CD1c-positive myeloid dendritic cell (primary cell): ENCODE measurements at regions not wholly inside any gene's neighbourhood (a gene's known extent, or its start where the extent isn't known, plus 50 kb on each side); places are given as distances from the start of the nearest gene placed in this dataset.

Experiments used
- DNase-seq: peaks from one replicate; pipeline ENCODE4 v3.0.0-alpha.2; 2016; ENCODE audit errors: extremely low spot score

DNA sequence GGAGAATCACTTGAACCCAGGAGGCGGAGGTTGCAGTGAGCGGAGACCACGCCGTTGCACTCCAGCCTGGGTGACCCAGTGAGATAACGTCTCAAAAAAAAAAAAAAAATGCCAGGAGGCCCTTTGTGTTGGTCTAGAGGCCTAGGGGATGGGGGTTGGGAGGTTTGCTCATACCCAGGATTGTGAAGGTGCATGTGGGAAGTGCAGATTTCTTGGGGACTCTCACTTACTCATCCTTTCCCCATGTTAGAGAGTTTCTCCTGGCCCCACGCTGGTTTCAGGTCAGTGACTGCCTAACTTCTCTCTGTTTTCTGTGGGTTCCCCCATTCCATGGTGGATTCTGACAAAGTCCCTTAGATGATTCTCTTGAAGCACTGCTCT lies 471.5 kb upstream of the CNTNAP2 start:
- DNase-seq, result no peak

DNA sequence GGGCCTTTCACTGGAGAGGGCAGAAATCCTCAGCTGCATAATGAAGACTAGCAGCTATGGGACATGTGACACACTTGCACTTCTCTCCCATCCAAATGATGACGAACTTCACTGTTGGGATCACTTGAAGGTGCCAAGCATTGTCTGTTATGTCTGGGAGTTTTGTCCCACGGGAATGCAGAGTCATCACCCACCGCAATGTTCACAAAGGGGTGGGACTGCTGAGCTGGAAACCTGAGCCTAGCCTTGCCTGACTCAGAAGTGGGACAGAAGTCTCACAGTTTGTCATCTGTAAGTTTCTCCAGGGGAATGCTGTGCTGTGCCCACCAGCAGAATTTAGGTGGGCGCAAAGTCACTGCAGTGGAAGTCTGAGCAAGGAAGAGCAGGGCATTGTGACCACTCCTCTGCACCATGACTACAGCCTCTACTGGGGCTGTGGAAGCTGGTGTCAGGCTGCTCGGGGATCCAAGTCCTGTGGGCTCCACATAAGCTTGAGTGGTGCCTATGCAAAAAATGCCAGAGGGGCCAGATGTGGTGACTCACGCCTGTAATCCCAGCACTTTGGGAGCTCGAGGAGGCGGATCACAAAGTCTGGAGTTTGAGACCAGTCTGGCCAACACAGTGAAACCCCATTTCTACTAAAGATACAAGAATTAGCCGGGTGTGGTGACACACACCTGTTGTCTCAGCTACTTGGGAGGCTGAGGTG lies 472.0 kb upstream of the CNTNAP2 start:
- DNase-seq, result no peak

DNA sequence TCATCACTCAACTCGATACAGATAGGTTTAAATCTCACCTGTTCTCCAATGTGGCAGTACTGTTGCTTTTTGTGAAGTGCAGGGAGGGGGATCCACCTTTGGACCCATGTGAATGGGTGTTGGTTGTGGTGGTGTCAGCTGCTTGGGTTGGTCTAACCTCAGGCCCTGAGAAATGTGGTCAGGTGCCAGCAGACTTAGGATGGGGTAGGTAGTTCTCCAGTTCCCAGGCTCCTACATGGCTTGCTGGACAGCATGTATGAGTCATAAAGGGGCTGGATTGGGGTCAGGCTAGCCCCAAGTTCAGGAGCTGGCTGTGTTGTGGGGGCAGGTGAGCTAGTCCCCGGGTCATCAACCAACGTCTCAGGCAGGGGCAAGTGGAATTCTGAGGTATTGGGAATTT lies 472.6 kb upstream of the CNTNAP2 start:
- no peak for DNase-seq

DNA sequence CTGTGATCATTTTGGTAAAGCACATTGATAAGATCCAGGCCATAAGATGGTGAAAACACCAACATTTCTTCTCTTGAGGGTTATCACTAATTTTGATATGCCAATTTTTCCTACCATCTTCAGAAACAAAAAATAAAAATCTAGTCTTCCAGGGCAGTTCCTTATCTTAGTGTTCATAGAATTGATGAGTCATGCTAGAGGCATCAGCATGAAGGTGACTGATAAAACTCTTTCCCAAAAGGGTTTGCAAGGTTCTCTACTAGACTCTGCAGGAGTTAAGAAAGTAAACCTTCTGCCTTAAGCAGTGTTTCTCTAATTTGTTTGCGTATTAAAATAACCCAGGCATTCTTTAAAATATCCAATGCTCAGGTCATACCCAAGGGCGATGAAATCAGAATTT lies 483.1 kb upstream of the CNTNAP2 start:
- no peak for DNase-seq

DNA sequence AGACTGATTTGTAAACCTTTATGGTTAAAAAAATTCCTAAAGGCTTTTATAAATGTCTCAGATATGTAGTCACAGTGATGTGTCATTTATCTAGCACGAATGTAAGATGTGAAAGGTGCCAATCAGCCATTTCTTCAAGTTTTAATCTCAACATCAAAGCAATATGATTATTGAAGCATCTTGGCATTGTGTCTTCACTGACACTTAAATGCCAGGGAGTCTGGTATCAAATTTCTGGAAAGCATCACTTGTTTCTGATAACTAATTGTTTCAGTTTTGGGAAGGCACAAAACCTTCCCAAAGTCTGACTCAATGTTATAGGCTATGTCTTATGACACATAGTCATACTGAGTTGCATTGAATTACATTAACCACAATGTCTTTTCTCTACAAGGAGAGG lies 492.0 kb upstream of the CNTNAP2 start:
- no peak for DNase-seq

DNA sequence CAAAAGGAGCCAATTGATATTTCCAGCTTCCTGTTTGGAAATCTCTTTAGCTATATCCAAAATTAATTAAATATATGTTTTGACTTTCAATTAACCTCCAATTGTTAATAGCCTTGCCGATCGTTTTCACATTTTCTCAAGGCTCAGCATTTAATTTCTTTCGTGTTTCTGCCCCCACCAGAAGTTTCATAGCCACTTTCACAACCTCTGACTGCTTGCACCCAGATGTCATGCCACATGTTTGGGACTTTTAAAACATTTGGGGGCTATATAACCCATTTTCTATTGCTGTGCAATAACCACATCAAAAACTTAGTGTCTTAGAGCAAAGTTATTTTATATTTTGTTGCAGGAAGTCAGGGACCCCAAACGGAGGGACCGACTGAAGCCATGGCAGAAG lies 510.6 kb upstream of the CNTNAP2 start:
- DNase-seq, result no peak

DNA sequence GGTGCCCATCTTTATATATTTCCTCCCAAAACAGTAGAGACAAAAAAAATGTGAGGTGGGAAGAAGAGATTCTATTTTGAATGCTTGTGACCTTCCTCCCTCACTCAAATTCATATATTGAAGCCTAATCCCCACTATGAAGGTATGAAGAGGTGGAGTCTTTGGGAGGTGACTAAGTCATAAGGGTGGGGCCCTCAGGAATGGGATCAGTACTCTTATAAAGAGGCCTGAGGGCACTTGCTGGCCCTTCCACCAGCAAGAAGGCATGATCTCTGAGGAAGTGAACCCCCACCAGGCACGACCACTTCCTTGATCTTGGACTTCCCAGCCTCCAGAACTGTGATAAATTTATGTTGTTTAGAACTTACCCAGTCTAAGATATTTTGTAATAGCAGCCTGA lies 517.2 kb upstream of the CNTNAP2 start:
- no peak for DNase-seq

DNA sequence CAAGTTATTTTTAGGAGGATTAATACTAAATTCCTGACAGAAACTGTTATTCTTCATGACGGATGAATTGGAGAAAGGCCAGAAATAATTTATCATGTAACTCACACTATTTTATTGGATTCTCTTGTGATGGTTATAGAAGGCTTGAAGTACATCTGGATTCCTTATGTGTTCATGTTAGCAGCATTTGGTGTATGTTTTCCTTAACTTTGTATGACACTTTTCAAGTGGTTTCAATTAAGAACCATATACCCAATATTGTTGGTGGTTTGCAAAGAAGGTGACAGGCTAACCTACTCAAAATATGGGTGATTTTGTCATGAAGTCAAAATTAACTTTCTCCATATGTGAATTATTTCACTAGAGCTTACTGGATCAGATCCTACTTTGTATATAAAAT lies 532.2 kb upstream of the CNTNAP2 start:
- no peak for DNase-seq

DNA sequence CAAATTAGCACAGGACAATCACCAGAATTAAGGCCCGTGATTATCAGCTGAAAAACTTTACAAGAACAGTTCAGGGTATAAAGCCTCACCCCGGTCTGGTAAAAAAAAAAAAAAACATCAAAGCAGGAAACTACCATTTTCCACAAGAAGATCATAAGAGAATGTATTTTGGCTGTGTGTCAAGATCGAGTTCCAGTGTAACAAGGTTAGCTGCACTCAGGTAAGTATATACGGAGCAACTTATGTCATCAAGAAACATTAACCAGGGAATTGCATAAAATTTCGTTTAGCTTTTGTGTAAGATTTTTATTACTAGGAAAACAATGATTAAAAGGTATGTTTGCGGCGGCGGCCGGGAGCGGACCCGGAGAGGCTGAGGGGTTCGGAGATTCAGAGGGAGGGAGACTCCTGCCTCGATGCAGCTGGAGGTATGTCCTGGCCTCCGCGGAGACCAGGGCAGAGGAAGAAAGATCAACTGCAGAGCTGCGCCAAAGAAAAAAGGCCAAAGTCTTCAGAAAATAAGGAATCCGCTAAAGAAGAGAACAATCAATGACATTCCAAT lies 533.8 kb upstream of the CNTNAP2 start:
- DNase-seq, result no peak

DNA sequence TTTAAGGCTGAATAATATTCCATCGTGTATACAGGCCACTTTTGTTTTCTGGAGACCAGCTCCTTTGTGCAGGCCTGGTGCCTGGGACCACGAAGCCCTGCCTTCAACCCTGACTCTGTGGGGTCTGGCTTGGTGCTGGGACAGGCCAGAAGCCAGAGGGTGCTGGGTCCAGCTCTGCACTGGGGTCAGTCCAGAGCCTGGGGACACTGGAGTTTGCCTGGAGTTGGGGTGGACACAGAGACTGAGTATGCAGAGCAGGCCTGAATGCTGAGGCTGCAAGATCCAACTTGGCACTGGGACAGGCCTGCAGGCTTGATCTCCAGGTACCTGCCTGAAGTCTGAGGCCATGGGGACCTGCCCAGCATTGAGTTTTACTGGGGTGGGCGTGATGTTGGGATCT lies 558.8 kb upstream of the CNTNAP2 start:
- no peak for DNase-seq

DNA sequence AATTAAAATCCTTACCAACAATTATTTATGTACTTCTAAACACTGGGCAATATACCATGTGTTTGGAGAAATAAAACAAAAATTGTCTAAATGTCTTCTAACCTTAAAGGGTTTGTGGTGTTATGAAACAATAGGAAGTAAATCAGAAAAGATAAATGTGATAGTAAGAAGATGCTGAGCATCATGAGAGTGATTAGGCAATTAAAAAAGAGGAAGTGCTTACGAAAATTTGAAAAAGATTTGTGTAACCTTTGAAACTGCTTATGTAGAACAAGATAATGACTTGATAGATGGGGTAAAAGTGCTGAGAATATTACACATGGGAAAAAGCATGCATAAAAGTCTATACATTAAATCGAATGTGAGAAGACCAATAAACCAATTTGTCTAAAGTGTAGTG lies 573.4 kb upstream of the CNTNAP2 start:
- DNase-seq, result no peak

DNA sequence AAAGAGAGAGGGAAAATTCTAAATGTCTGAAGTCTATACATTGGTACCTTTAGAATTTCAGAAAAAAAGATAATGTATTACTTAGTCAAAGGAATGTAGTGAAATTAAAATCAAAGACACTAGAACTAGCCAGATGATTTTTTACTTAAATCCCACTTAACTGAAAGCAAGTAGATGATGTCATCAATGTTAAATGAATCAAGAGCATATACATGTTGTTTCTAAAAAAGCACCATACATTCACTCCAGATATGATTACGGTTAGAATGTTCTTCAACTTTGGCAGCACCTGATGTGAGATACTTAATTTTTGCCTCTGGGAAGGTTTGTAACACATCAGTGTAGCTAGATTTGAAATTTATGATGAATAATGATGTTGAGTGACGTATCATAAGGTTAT lies 576.7 kb upstream of the CNTNAP2 start:
- DNase-seq, result no peak

DNA sequence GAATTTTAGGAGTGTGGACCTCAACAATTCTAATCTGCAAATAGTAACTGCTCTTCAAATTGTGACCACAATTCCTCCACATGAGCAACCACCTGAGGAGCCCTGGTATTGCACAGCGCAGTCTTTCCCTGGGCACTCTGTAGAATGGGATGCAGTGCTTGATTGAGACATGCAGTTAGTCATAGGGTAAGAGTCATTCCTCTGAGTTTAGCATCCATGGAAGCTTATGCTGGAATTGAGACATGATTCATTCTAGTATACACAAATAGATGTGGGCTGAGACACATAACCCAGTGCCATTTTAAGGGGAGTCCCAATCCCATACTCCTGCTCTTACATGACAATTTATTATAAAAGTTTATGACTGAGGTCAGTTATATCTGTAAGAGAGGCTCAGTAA lies 582.3 kb upstream of the CNTNAP2 start:
- DNase-seq, result no peak

DNA sequence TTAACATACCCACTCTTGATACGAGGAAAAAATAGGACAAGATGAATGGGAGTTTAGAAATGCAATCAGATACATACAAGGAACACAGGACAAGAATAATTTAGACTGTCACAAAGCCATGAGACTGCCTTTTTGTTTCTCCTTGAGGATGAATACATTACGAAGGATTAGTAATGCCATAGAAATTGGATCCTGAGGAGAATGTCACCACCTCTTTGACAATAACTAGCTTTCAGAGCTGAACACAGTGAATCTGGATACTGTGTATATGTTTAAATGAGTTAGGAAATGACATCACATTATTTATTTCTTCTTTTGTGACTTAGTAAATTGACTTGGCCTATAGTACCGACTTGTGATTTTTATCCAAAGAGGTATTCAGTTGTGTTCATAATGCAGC lies 596.3 kb upstream of the CNTNAP2 start:
- DNase-seq, result no peak

DNA sequence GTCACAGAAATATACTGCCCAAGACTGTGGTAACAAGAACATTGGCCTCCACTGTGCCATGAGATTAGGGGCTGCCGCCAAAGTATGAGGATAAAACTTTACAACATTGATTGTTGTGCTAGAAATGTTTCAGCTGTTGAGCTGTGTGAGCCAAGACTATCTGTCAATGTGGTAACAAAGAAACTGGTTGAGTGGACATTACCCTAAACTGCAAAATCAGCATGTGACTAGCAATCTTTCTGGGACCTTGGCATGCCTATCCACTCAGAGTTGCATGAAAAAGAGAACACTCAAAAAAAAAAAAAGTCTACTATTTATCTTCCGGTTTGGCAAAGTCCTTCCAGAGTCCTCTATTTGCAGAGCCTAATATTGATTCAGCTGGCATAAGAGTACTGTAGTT lies 605.6 kb upstream of the CNTNAP2 start:
- DNase-seq, result no peak

DNA sequence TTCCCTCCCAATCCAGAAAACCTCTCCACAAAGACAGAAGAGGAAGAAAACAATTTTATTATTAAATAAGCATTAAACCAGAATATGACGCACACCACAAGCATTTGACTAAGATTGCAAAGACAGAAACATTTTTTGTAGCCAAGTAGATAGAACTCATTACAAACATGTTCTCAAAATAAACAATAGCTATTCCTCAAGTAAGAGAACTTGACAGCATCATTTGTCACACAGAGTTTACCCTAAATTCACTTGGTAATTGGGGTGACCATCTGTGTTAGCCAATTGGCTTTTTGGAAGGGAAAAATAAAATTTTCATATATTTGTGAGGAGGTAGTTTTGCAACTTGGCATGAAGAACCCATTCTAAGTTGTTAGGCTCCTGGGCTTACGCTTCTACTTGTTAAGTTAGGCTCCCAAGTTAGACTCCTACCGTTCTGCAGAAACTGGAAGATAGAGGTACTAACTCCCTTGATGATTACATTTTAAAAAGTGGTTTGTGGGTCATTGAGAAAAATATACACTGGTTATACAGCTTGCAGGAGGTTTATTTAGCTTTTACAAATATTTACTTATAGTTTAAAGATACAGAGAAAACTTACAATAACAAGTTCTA lies 618.6 kb upstream of the CNTNAP2 start:
- DNase-seq, result no peak

DNA sequence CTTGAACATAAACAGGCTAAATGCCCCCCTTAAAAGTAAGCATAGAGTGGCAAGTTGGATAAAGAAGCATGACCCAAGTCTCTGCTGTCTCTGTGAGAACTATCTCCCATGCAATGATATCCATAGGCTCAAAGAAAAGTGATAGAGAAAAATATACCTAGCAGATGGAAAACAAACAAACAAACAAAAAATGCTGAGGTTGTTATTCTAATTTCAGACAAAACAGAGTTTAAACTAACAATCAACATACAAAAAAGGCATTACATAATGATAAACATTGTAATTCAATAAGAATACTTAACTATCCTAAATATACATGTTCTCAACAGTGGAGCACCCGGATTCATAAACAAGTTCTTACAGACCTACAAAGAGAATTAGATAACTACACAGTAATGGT lies 626.2 kb upstream of the CNTNAP2 start:
- no peak for DNase-seq

DNA sequence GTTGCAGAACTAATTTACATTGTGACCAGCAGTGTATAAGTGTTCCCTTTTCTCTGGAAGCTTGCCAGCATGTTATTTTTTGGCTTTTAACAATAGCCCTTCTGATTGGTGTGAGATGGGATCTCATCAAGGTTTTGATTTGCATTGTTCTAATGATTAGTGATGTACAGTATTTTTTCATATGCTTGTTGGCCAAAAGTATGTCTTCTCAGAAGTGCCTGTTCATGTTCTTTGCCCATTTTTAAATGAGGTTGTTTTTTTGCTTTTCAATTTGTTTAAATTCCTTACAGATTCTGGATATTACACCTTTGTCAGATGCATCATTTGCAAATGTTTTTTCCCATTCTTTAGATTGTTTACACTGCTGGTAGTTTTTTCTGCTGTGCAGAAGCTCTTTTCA lies 627.0 kb upstream of the CNTNAP2 start:
- DNase-seq, result no peak

DNA sequence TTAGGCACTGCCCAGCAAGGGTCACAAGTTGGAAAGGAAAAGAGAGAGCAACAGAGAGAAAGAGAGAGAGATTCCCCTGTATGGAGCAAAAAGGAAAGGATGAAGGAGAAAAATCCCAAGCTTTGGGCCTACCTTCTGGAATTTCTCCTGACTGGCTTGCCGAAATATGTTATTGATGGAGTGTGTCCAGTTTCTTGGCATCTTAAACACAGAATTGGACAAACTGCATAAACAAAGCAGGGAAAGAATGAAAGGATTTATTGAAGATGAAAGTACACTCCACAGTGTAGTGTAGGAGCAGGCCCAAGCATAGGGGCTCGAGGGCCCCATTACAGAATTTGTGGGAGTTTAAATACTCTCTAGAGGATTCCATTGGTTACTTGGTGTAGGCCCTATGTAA lies 627.8 kb upstream of the CNTNAP2 start:
- DNase-seq, result no peak

DNA sequence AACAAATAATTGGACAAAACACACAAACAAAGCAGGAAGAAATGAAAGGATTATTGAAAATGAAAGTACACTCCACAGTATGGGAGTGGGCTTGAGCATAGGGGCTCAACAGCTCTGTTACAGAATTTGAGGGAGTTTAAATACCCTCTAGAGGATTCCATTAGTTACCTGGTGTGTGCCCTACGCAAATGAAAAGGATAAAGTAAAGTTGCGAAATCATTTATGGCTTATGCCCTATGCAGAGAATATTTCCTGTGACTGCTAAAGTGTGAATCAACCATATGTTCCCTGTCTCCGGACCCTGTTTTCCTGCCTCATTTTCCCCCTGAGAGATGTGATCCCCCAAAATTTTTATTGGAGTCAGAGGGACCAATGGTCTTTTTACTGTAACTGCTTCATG lies 634.6 kb upstream of the CNTNAP2 start:
- no peak for DNase-seq

DNA sequence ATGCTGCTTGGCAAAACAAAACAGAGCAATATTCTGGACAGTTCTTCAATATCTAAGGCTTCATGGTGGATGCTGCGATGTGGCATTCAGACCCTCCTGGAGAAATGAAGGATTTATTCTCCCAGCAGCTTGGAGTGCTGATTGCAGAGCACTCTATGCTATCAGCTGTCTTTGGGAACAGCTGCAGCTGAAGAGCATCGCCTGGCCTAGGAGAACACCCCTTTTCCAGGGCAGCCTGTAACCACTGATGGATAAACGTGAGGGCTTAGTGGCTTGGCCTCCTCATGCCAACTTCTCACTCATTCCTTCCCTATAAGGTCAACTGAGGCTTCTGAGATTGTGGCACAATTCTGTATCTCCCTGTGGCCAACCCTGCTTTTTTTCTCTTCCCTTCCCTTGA lies 638.1 kb upstream of the CNTNAP2 start:
- DNase-seq, result no peak

DNA sequence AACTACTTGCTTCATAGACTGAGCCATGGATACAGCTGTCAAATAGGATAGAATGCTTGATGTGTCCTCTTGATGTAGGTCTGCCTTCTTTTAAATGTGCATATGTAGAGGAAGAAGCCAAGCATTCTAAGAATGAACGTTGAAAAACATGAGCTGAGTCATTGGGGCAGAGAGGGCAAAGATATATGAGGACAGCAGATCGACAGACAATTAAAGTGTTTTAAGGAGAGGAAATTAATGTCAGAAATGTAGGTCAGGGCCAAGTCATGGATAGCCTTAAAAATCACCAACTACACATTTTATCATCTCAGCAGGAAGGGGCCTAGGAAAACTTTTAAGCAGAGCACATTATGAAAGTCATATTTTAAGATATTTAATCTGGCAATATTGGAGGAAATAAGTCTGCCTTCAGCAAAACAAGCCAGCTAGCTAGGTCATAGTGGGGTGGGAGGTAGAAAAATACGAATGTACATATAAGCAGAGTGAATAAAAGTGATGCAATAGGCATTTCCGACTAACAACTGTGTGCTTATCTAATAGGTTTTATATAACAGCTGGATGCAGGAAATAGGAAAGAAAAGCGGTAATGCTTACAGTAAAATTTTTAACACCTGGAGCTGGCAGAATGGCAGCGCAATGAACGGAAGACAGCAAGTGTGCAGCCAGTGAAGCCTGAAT lies 638.3 kb upstream of the TPK1 start:
- DNase-seq, result no peak

DNA sequence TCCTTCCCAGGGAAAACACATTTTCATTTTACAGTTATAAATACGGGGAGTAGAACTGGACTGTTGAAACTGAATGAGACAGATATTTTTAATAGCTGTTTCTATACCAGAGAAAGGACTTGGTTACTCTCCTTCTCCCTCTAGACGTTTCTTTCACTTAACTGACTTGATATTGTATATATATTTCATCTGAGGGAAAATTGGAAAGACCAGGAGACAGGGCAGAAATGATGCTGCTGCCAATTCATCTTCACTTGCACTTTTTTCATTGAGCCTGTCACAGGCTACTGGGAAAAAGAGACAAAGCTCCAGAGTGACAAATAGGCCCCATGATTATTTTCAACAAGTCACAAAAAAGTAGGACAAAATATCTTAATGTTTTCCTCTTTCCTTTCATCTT lies 636.0 kb upstream of the TPK1 start:
- no peak for DNase-seq
